ENCODE measurements at regions not wholly inside any gene's neighbourhood (a gene's known extent, or its start where the extent isn't known, plus 50 kb on each side); places are given as distances from the start of the nearest gene placed in this dataset.
"Not testable (repeated sequence)": the region's sequence is repeated elsewhere in the genome, so short reads cannot be mapped to it uniquely, and the experiment has no call there.

DNA sequence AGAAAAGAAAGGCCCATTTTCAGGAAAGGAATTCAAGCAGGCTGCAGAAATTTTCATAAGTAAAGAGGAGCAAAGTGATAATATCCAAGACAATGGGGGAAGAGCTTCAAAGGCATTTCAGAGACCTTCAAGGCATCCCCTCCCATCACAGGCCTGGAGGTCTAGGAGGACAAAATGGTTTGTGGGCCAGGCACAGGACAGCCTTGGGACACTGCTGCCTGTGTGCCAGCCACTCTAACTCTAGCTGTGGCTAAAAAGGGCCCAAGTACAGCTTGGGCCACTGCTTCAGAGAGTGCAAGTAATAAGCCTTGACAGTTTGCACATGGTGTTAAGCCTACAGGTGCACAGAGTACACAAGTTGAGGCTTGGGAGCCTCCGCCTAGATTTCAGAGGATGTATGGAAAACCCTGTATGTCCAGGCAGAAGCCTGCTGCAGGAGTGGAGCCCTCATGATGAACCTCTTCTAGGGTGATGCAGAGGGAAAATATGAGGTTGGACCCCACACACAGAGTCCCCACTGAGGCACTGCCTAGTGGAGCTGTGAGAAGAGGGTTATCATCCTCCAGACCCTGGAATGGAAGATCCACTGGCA, 51.8 kb upstream of the ZSWIM5 start:
- H3K4me3 ChIP-seq: no peak overlapping the region
- 0 to 100% (median 100%) methylated on average over 1 of the region's 1 CpG; no CpG with 5 or more reads in 7 of the 10 experiments for WGBS, 10 experiments
- no peak for ATAC-seq (replicated peaks in 6 of 8)
- in situ Hi-C loops (cut with MboI; ENCODE audit: low pct_unique_long_range_greater_than_20kb in 2 of 9, low sequenced_read_pairs in 9 of 9, unreplicated experiment in 9 of 9): no loop called here
- no peaks in the 10 kb centered on the region for H3K4me1 ChIP-seq (replicated peaks in 1 of 2)
- no peak overlapping the region for H3K27ac ChIP-seq

DNA sequence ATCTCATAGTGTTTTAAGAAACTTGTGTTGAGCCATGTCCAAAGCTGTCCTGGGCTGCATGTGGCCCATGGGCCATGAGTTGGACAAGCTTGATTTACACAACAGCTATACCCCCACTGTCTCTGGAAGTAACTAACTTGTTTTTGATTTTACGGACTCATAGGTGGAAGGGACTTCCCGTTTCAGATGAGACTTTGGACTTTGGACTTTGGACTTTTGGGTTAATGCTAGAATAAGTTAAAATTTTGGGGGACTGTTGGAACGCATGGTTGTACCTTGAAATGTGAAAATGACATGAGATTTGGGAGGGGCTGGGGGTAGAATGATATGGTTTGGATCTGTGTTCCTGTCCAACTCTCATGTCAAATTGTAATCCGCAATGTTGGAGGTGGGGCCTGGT, 52.6 kb upstream of the ZSWIM5 start:
- Histone ChIP-seq H3K27ac (no peak overlapping the region), H3K4me3 (no peak overlapping the region), H3K4me1 (replicated peaks in 1 of 2) (no peaks in the 10 kb centered on the region)
- in situ Hi-C loops (cut with MboI; ENCODE audit: low pct_unique_long_range_greater_than_20kb in 2 of 9, low sequenced_read_pairs in 9 of 9, unreplicated experiment in 9 of 9): no loop called here
- ATAC-seq (replicated peaks in 6 of 8): no peak
- 25 to 100% (median 72%) methylated on average over 2 to 4 of the region's 4 CpGs for WGBS, 10 experiments

DNA sequence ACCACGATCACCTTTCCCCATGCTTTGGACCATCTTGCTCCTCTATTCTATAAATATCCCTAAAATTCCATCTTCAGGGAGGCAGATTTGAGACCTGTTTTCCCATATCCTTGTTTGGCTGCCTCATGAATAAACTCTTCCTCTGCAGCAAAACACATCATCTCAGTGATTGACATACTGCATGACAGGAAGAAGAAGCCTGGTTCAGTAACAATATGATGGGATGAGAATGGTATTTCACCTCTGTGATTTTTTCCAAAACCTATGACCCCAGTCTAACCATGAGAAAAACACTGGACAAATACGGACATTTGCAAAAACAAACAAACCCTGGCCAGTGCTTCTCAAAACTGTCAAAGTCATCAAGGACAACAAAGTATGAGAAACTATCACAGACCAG, 53.8 kb upstream of the ZSWIM5 start:
- no peak for ATAC-seq (replicated peaks in 6 of 8)
- H3K4me1 ChIP-seq (replicated peaks in 1 of 2): no peaks in the 10 kb centered on the region
- in situ Hi-C loops (cut with MboI; ENCODE audit: low pct_unique_long_range_greater_than_20kb in 2 of 9, low sequenced_read_pairs in 9 of 9, unreplicated experiment in 9 of 9): no loop called here
- H3K4me3 ChIP-seq: no peak overlapping the region
- WGBS, 10 experiments: 0 to 100% (median 80%) methylated on average over 1 to 2 of the region's 2 CpGs; no CpG with 5 or more reads in 2 of the 10 experiments
- no peak overlapping the region for H3K27ac ChIP-seq

DNA sequence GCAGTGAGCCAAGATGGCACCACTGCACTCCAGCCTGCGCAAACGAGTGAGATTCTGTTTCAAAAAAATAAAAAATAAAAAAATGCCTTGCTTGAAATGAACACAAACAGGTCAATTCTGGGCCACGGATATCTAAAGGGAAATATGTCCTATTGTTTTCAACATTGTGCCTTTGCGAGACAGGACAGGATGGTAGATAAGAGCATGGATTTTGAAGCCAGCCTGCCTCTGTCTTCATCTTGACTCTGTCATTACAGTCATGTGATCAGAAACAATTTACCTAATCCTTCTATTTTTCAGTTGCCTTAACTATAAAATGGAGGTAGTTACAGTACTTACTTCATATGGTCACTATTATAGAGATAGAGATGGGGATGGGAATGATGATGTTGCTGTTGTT, 56.7 kb upstream of the ZSWIM5 start:
- 30 to 83% (median 67%) methylated on average over 1 to 4 of the region's 4 CpGs; no CpG with 5 or more reads in 1 of the 10 experiments for WGBS, 10 experiments
- Histone ChIP-seq H3K4me3 (no peak overlapping the region), H3K27ac (no peak overlapping the region), H3K4me1 (replicated peaks in 1 of 2) (no peaks in the 10 kb centered on the region)
- in situ Hi-C loops (cut with MboI; ENCODE audit: low pct_unique_long_range_greater_than_20kb in 2 of 9, low sequenced_read_pairs in 9 of 9, unreplicated experiment in 9 of 9): no loop called here
- no peak for ATAC-seq (replicated peaks in 6 of 8)

DNA sequence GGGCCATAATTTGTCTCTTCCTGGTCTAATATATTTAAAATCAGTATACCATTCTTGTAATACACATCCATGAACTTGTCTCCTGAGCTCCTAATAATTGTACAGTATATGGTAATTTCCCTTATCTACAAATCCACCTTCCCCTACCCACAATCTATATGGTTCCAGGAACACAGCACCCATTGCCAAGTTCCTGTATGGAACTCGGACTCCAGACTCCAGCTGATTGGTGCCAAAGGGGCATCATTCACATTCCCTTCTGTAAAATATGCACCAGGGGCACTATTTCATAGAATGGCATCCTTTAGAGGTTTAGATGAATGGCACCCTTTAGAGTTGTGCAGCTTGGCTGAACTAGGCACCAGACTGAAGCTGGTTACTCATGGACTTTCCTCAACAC, 58.8 kb upstream of the ZSWIM5 start:
- no peak overlapping the region for H3K27ac ChIP-seq
- in situ Hi-C loops (cut with MboI; ENCODE audit: low pct_unique_long_range_greater_than_20kb in 2 of 9, low sequenced_read_pairs in 9 of 9, unreplicated experiment in 9 of 9): no loop called here
- H3K4me1 ChIP-seq (replicated peaks in 1 of 2): no peaks in the 10 kb centered on the region
- ATAC-seq (replicated peaks in 6 of 8): no peak
- 20 to 92% (median 67%) methylated on average over 1 of the region's 1 CpG; no CpG with 5 or more reads in 3 of the 10 experiments for WGBS, 10 experiments
- no peak overlapping the region for H3K4me3 ChIP-seq

DNA sequence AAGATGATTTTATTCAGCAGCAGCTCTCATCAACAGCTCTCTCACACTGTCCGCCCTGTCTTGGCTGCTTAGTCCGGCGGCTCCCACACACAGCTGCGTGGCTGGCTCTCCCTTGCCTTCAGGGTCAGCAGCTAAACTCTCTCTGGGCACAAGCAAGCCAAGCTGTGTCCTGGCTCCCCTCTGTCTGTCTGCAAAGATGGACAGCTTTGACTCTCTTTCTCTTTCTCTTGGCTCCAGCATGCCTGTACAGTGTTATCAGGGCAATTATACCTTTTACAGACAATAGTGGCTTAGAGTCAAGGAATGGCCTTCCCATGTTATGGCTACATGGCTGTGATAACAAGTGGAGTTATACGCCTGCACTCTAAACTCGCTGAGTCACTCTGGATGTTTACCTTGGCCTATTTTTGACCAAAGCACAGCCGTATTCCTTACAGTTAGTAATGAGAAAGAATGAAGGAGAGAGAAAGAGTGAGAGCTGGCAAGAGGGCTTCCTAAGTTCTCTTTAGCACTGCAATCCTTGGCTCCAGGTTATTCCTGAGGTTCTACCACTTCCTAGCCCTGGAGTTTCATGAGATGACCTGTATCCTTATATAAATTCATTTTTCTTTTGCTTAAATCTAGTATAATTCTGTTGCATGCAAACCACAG, 59.9 kb upstream of the ZSWIM5 start:
- 22 to 84% (median 71%) methylated on average over 1 to 7 of the region's 7 CpGs; no CpG with 5 or more reads in 1 of the 10 experiments for WGBS, 10 experiments

DNA sequence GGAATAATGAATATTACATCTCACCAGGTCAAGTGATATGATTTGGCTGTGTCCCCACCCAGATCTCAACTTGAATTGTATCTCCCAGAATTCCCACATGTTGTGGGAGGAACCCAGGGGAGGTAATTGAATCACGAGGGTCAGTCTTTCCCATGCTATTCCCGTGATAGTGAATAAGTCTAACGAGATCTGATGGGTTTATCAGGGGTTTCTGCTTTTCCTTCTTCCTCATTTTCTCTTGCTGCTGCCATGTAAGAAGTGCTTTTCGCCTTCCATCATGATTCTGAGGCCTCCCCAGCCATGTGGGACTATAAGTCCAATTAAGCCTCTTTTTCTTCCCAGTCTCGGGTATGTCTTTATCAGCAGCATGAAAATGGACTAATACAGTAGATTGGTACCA, 58.4 kb upstream of the HPDL start:
- 25 to 90% (median 73%) methylated on average over 2 to 4 of the region's 5 CpGs; no CpG with 5 or more reads in 3 of the 10 experiments for WGBS, 10 experiments
- H3K4me3 ChIP-seq; in situ Hi-C loops (cut with MboI; ENCODE audit: low pct_unique_long_range_greater_than_20kb in 2 of 9, low sequenced_read_pairs in 9 of 9, unreplicated experiment in 9 of 9); H3K4me1 ChIP-seq (replicated peaks in 1 of 2); H3K27ac ChIP-seq: not testable (repeated sequence)
- peak in 1 of 8 experiments; percentile 75 for ATAC-seq (replicated peaks in 6 of 8)

More for the DNA sequence above, 59.9 kb upstream of the ZSWIM5 start:
- H3K4me3 ChIP-seq: no peak overlapping the region
- ATAC-seq (replicated peaks in 6 of 8): peak in 2 of 8 experiments; percentile 24 to 73
- in situ Hi-C loops (cut with MboI; ENCODE audit: low pct_unique_long_range_greater_than_20kb in 2 of 9, low sequenced_read_pairs in 9 of 9, unreplicated experiment in 9 of 9): no loop called here
- no peak overlapping the region for H3K27ac ChIP-seq
- H3K4me1 ChIP-seq (replicated peaks in 1 of 2): no peaks in the 10 kb centered on the region

DNA sequence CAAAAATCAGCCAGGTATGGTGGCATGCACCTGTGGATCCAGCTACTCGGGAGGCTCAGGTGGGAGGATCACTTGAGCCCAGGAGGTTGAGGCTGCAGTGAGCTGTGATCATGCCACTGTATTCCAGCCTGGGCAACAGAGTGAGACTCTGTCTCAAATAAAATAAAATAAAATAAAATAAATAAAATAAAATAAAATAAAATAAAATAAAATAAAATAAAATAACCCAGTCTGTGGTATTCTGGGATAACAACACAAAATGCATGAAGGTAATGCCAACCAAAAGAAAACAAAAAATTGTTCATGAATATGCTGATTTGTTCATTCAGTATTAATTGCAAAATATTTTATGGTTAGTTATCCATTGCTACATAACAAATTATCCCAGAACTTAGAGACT, 54.4 kb upstream of the HPDL start:
- in situ Hi-C loops (cut with MboI; ENCODE audit: low pct_unique_long_range_greater_than_20kb in 2 of 9, low sequenced_read_pairs in 9 of 9, unreplicated experiment in 9 of 9); H3K4me1 ChIP-seq (replicated peaks in 1 of 2); H3K4me3 ChIP-seq; ATAC-seq (replicated peaks in 6 of 8); H3K27ac ChIP-seq: not testable (repeated sequence)
- 10 to 92% (median 83%) methylated on average over 1 of the region's 1 CpG; no CpG with 5 or more reads in 3 of the 10 experiments for WGBS, 10 experiments

DNA sequence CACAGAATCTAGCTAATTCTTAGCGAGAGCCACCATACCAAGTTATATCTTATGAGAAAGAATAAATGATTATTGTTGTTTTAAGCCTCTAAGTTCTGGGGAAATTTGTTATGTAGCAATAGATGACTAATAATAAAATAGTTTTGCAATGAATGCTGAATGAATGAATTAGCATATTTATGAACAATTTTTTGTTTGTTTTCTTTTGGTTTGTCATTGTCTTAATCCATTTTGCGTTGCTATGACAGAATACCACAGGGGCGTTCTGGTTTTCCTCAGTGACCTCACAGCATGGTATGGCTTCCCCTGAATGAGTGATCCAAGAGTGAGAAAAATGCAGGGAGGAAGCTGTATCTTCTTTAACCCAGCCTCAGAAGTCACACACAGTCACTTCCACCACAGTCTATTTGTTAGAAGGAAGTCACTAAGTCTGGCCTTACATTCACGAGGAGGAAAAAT, 53.8 kb upstream of the HPDL start:
- Histone ChIP-seq H3K4me3 (no peak overlapping the region), H3K4me1 (replicated peaks in 1 of 2) (peaks cover 0 to 4% of the 10 kb centered on the region in 2 donors), H3K27ac (no peak overlapping the region)
- in situ Hi-C loops (cut with MboI; ENCODE audit: low pct_unique_long_range_greater_than_20kb in 2 of 9, low sequenced_read_pairs in 9 of 9, unreplicated experiment in 9 of 9): no loop called here
- 8 to 96% (median 86%) methylated on average over 1 to 4 of the region's 4 CpGs; no CpG with 5 or more reads in 1 of the 10 experiments for WGBS, 10 experiments
- ATAC-seq (replicated peaks in 6 of 8): no peak

DNA sequence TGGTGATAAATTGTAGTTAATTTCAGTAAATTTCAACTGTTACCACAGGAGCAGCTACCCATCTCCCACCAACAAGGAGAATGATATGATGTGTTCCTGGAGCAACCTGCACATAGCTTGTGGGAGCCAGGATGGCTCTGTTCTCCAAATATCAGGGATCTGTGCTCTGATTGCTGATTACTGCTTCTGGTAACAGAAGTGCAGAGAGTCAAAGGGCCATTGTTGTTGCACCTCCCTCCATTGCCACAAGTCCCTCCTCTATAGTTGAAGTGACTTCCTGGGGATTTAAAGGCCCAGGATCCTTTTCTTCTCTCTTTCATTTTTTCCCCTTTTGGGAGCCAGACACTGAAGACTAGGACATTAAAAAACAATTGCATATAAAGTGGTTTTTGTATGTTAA, 51.6 kb upstream of the HPDL start:
- in situ Hi-C loops (cut with MboI; ENCODE audit: low pct_unique_long_range_greater_than_20kb in 2 of 9, low sequenced_read_pairs in 9 of 9, unreplicated experiment in 9 of 9): loop anchor here in 1 of 9 experiments (25.0 kb wide), 1 partner anchor 263 kb away; the partner anchor contains the start of genes HECTD3 and UROD
- Histone ChIP-seq H3K4me1 (replicated peaks in 1 of 2) (peaks cover 0 to 4% of the 10 kb centered on the region in 2 donors), H3K4me3 (no peak overlapping the region), H3K27ac (no peak overlapping the region)
- ATAC-seq (replicated peaks in 6 of 8): no peak

All from motor neuron (in vitro differentiated cells).